Fibroblast of lung (primary cell): ENCODE measurements at regions not wholly inside any gene's neighbourhood (a gene's known extent, or its start where the extent isn't known, plus 50 kb on each side); places are given as distances from the start of the nearest gene placed in this dataset.

Experiments used
- DNase-seq, 2 donors: peaks; one replicate each; pipeline versions ENCODE4 v3.0.0 to v3.0.0-alpha.2; 2010; ENCODE audit warnings: low read depth in 2 of 2
- H2AFZ ChIP-seq: 2 replicates; pipeline ENCODE4 v1.5.1; 2012; ENCODE audit warnings: low read length, control low read depth, inconsistent platforms
- H3K27ac ChIP-seq: 2 replicates; pipeline ENCODE4 v1.5.1; 2011; ENCODE audit warnings: low read length, control low read depth; ENCODE audit not compliant: insufficient read depth
- H3K27me3 ChIP-seq: 2 replicates; pipeline ENCODE4 v1.5.1; 2011; ENCODE audit warnings: mild to moderate bottlenecking, low read length; ENCODE audit not compliant: control insufficient read depth, insufficient read depth
- H3K36me3 ChIP-seq: 2 replicates; pipeline ENCODE4 v1.5.1; 2011; ENCODE audit warnings: low read length; ENCODE audit not compliant: control insufficient read depth, insufficient read depth
- H3K4me1 ChIP-seq: 2 replicates; pipeline ENCODE4 v1.5.1; 2011; ENCODE audit warnings: low read length; ENCODE audit not compliant: control insufficient read depth, insufficient read depth; ENCODE audit errors: extremely low read depth
- H3K4me2 ChIP-seq: 2 replicates; pipeline ENCODE4 v1.5.1; 2011; ENCODE audit warnings: low read length, control low read depth; ENCODE audit not compliant: insufficient read depth; ENCODE audit errors: extremely low read depth
- H3K4me3 ChIP-seq, 4 experiments: fragments of 200-600 bp in 1 of 4; sonication (generic) in 1 of 4; replicated peaks in 1 of 4; 2 replicates each; pipeline ENCODE4 v1.5.1; 2011 to 2016; ENCODE audit warnings: low read length in 4 of 4, low read depth in 3 of 4, mild to moderate bottlenecking in 3 of 4, control low read depth in 2 of 4, inconsistent platforms in 1 of 4, mixed read lengths in 1 of 4; ENCODE audit not compliant: insufficient read depth in 1 of 4; ENCODE audit errors: control extremely low read depth in 1 of 4
- H3K79me2 ChIP-seq: 2 replicates; pipeline ENCODE4 v1.5.1; 2012; ENCODE audit warnings: mild to moderate bottlenecking, low read length, inconsistent platforms; ENCODE audit not compliant: control insufficient read depth, insufficient read depth
- H3K9ac ChIP-seq: 2 replicates; pipeline ENCODE4 v1.5.1; 2011; ENCODE audit warnings: mild to moderate bottlenecking, low read length, control low read depth; ENCODE audit not compliant: insufficient read depth
- H3K9me3 ChIP-seq: 2 replicates; pipeline ENCODE4 v1.5.1; 2012; ENCODE audit warnings: low read depth, low read length; ENCODE audit not compliant: control insufficient read depth, insufficient read depth
- H4K20me1 ChIP-seq: 2 replicates; pipeline ENCODE4 v1.5.1; 2011; ENCODE audit warnings: low read length; ENCODE audit not compliant: control insufficient read depth, insufficient read depth; ENCODE audit errors: extremely low read depth
- CTCF ChIP-seq, 2 donors: IDR thresholded peaks in 1 of 2; conservative IDR thresholded peaks in 1 of 2; 1 replicate in 1 of 2; 2 replicates in 1 of 2; pipeline ENCODE4 v1.5.1; 2011 to 2012; ENCODE audit warnings: low read length in 2 of 2, control low read depth in 1 of 2, inconsistent platforms in 1 of 2, low read depth in 1 of 2, mild to moderate bottlenecking in 1 of 2
- EZH2 ChIP-seq: IDR thresholded peaks from 2 replicates; pipeline ENCODE4 v1.5.1; 2012; ENCODE audit warnings: low read length, control low read depth, mild to moderate bottlenecking; ENCODE audit errors: missing control alignments

- Histone ChIP-seq H2AFZ (no peak overlapping the region), H3K4me1 (no peaks in the 10 kb centered on the region), H3K36me3 (no peaks in the 10 kb centered on the region), H4K20me1 (no peaks in the 10 kb centered on the region), H3K9me3 (no peaks in the 10 kb centered on the region), H3K27me3 (no peaks in the 10 kb centered on the region), H3K79me2 (no peaks in the 10 kb centered on the region), H3K27ac (no peak overlapping the region), H3K4me2 (no peak overlapping the region), H3K4me3 (no peak overlapping the region), H3K9ac (no peak overlapping the region)
- no peak for DNase-seq
- no peak for TF ChIP-seq EZH2
- TF ChIP-seq CTCF (conservative IDR thresholded peaks at IDR 0.05 in 1 of 2, IDR thresholded peaks at IDR 0.05 in 1 of 2; ENCODE audit: low read depth in 1 of 2, low read length in 2 of 2), result no peak
These were observed 99.5 kb upstream of the CTSO start for GRCh38 chr4:156053174-156053573.

GRCh38 chr4:156052116-156052515 is 98.5 kb upstream of the CTSO start:
- Histone ChIP-seq H3K4me3 (no peak overlapping the region), H3K27ac (no peak overlapping the region), H3K36me3 (no peaks in the 10 kb centered on the region), H3K27me3 (no peaks in the 10 kb centered on the region), H3K79me2 (no peaks in the 10 kb centered on the region), H3K4me1 (no peaks in the 10 kb centered on the region), H3K4me2 (no peak overlapping the region), H4K20me1 (no peaks in the 10 kb centered on the region), H3K9me3 (no peaks in the 10 kb centered on the region), H2AFZ (no peak overlapping the region), H3K9ac (no peak overlapping the region)
- DNase-seq, result no peak
- TF ChIP-seq EZH2 (no peak), CTCF (conservative IDR thresholded peaks at IDR 0.05 in 1 of 2, IDR thresholded peaks at IDR 0.05 in 1 of 2; ENCODE audit: low read depth in 1 of 2, low read length in 2 of 2) (no peak)

- TF ChIP-seq CTCF (conservative IDR thresholded peaks at IDR 0.05 in 1 of 2, IDR thresholded peaks at IDR 0.05 in 1 of 2; ENCODE audit: low read depth in 1 of 2, low read length in 2 of 2), result no peak
- TF ChIP-seq EZH2, result no peak
- H3K4me3 ChIP-seq, result no peak overlapping the region
- H4K20me1 ChIP-seq, result no peaks in the 10 kb centered on the region
- H3K4me2 ChIP-seq, result no peak overlapping the region
- H3K27me3 ChIP-seq, result no peaks in the 10 kb centered on the region
- no peak overlapping the region for H2AFZ ChIP-seq
- H3K4me1 ChIP-seq, result no peaks in the 10 kb centered on the region
- H3K36me3 ChIP-seq, result no peaks in the 10 kb centered on the region
- no peaks in the 10 kb centered on the region for H3K9me3 ChIP-seq
- H3K79me2 ChIP-seq, result no peaks in the 10 kb centered on the region
- no peak overlapping the region for H3K27ac ChIP-seq
- no peak for DNase-seq
- H3K9ac ChIP-seq, result no peak overlapping the region
These were observed 85.1 kb upstream of the CTSO start for GRCh38 chr4:156038772-156039171.
